ENCODE measurements at regions not wholly inside any gene's neighbourhood (a gene's known extent, or its start where the extent isn't known, plus 50 kb on each side); places are given as distances from the start of the nearest gene placed in this dataset.

GRCh38 chr14:71694591-71695530 lies 237.4 kb upstream of the RGS6 start:
- Histone ChIP-seq H3K9me3 (ENCODE audit: insufficient read depth, low read length) (no peaks in the 10 kb centered on the region), H3K27me3 (ENCODE audit: low read length) (no peaks in the 10 kb centered on the region), H4K20me1 (ENCODE audit: low read depth, low read length) (no peaks in the 10 kb centered on the region), H3K27ac (ENCODE audit: low read depth, low read length) (no peak overlapping the region), H3K4me3 (ENCODE audit: insufficient read depth, low read length, poor library complexity, severe bottlenecking) (no peak overlapping the region), H3K9me2 (replicated peaks; ENCODE audit: insufficient read depth, low read length) (no peaks in the 10 kb centered on the region), H3K9ac (ENCODE audit: low read length) (no peak overlapping the region), H3K36me3 (ENCODE audit: low read length) (no peaks in the 10 kb centered on the region), H3F3A (ENCODE audit: insufficient read depth) (no peaks in the 10 kb centered on the region), H3K79me2 (ENCODE audit: insufficient read depth, low read length) (no peaks in the 10 kb centered on the region), H3K4me2 (ENCODE audit: low read depth, low read length, poor library complexity, severe bottlenecking) (no peak overlapping the region), H2AFZ (ENCODE audit: low read depth, low read length, severe bottlenecking) (no peak overlapping the region)
- TF ChIP-seq, protein P1, sequence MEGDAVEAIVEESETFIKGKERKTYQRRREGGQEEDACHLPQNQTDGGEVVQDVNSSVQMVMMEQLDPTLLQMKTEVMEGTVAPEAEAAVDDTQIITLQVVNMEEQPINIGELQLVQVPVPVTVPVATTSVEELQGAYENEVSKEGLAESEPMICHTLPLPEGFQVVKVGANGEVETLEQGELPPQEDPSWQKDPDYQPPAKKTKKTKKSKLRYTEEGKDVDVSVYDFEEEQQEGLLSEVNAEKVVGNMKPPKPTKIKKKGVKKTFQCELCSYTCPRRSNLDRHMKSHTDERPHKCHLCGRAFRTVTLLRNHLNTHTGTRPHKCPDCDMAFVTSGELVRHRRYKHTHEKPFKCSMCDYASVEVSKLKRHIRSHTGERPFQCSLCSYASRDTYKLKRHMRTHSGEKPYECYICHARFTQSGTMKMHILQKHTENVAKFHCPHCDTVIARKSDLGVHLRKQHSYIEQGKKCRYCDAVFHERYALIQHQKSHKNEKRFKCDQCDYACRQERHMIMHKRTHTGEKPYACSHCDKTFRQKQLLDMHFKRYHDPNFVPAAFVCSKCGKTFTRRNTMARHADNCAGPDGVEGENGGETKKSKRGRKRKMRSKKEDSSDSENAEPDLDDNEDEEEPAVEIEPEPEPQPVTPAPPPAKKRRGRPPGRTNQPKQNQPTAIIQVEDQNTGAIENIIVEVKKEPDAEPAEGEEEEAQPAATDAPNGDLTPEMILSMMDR (IDR thresholded peaks at IDR 0.05; ENCODE audit: insufficient read depth, low read length, poor library complexity, severe bottlenecking), result no peak
- TF ChIP-seq EZH2phosphoT487 (conservative IDR thresholded peaks at IDR 0.05; ENCODE audit: low read length), result no peak

- Histone ChIP-seq H3K9me2 (replicated peaks; ENCODE audit: insufficient read depth, low read length) (no peaks in the 10 kb centered on the region), H3K27me3 (ENCODE audit: low read length) (no peaks in the 10 kb centered on the region), H3K4me3 (ENCODE audit: insufficient read depth, low read length, poor library complexity, severe bottlenecking) (no peak overlapping the region), H3K36me3 (ENCODE audit: low read length) (no peaks in the 10 kb centered on the region), H3K9me3 (ENCODE audit: insufficient read depth, low read length) (no peaks in the 10 kb centered on the region), H3K79me2 (ENCODE audit: insufficient read depth, low read length) (no peaks in the 10 kb centered on the region), H2AFZ (ENCODE audit: low read depth, low read length, severe bottlenecking) (no peak overlapping the region), H3K4me2 (ENCODE audit: low read depth, low read length, poor library complexity, severe bottlenecking) (no peak overlapping the region), H3K27ac (ENCODE audit: low read depth, low read length) (no peak overlapping the region), H3K9ac (ENCODE audit: low read length) (no peak overlapping the region), H4K20me1 (ENCODE audit: low read depth, low read length) (no peaks in the 10 kb centered on the region), H3F3A (ENCODE audit: insufficient read depth) (no peaks in the 10 kb centered on the region)
- TF ChIP-seq, protein P1 (IDR thresholded peaks at IDR 0.05; ENCODE audit: insufficient read depth, low read length, poor library complexity, severe bottlenecking), result no peak
Observed at GRCh38 chr14:71695611-71696350, 236.4 kb upstream of the RGS6 start.

DNA sequence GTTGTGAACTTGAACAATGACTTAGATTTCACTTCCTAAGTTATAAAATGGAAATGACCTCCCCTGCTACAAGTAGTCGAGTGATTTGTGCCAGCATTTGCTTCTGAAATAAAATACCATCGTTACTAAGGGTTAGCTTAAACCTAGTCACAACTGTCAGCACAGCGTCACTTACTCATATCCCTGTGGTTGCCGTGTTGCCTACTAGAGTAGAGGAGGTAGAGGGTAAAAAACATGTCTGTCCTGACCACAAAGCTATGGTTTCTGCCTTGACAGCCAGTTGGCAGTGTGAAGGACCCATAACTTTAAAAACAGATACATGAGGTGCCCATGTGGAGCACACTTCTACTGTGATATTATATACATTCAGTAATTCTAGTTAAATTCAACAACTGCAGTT lies 234.2 kb upstream of the RGS6 start:
- H3K4me3 ChIP-seq (ENCODE audit: insufficient read depth, low read length, poor library complexity, severe bottlenecking), result no peak overlapping the region
- TF ChIP-seq, protein P1 (IDR thresholded peaks at IDR 0.05; ENCODE audit: insufficient read depth, low read length, poor library complexity, severe bottlenecking), result no peak
- TF ChIP-seq EZH2phosphoT487 (conservative IDR thresholded peaks at IDR 0.05; ENCODE audit: low read length), result no peak
- H3K27ac ChIP-seq (ENCODE audit: low read depth, low read length), result no peak overlapping the region
- H3F3A ChIP-seq (ENCODE audit: insufficient read depth), result no peaks in the 10 kb centered on the region
- no peak overlapping the region for H2AFZ ChIP-seq (ENCODE audit: low read depth, low read length, severe bottlenecking)
- no peak overlapping the region for H3K9ac ChIP-seq (ENCODE audit: low read length)
- H3K79me2 ChIP-seq (ENCODE audit: insufficient read depth, low read length), result no peaks in the 10 kb centered on the region
- H3K9me3 ChIP-seq (ENCODE audit: insufficient read depth, low read length), result no peaks in the 10 kb centered on the region
- H3K36me3 ChIP-seq (ENCODE audit: low read length), result no peaks in the 10 kb centered on the region
- H3K27me3 ChIP-seq (ENCODE audit: low read length), result no peaks in the 10 kb centered on the region
- H4K20me1 ChIP-seq (ENCODE audit: low read depth, low read length), result no peaks in the 10 kb centered on the region
- H3K9me2 ChIP-seq (replicated peaks; ENCODE audit: insufficient read depth, low read length), result no peaks in the 10 kb centered on the region
- H3K4me2 ChIP-seq (ENCODE audit: low read depth, low read length, poor library complexity, severe bottlenecking), result no peak overlapping the region

Measured in SU-DHL-6 (cell line).